ENCODE measurements at regions not wholly inside any gene's neighbourhood (a gene's known extent, or its start where the extent isn't known, plus 50 kb on each side); places are given as distances from the start of the nearest gene placed in this dataset.

GRCh38 chr5:135139381-135140134, 105.5 kb upstream of the PITX1 start:
- in situ Hi-C loops (cut with HindIII; ENCODE audit: low pct_unique_long_range_greater_than_20kb, low sequenced_read_pairs): no loop called here
- DNase-seq (ENCODE audit: low read depth): peak; percentile 45

- no peak for DNase-seq (ENCODE audit: low read depth)
- in situ Hi-C loops (cut with HindIII; ENCODE audit: low pct_unique_long_range_greater_than_20kb, low sequenced_read_pairs): no loop called here
These were observed 104.3 kb upstream of the PITX1 start for GRCh38 chr5:135138116-135138850.

DNA sequence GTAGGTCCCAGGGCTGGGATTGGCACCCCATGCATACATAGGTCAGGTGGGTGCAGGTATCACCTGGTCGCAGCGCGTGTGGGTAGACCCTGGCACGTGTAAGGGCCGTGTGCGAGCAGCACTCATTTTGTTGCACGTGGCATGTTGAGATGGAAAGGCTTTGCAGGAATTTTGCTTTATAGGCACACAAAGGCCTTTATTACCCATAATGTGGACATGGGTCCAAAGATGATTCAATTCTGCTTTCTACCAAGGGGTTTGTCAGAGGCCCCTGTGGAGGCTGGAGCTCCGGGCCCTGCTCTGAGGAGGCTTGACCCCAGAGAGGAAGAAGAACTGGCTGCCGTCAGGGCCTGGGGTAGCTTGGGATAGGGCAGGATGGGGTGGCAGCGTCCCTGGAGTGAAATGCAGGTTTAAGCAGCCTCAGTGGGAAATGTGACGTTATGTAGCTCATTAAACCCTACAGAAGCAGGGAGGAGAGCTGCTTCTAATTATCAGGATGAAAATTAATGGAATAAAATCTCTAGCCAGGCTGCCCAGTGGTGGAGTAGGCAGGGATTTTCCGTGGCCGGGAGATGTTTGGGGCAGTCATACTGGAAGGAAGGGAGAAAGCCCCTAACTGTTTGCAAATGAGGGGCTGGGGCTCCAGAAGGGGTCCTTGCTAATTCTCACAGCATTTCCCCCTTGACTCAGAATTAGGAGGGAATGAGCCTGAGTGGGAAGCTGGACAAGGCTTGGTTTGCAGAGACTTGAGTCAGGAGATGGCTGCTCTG, 103.3 kb upstream of the PITX1 start:
- DNase-seq (ENCODE audit: low read depth): no peak
- in situ Hi-C loops (cut with HindIII; ENCODE audit: low pct_unique_long_range_greater_than_20kb, low sequenced_read_pairs): no loop called here

DNA sequence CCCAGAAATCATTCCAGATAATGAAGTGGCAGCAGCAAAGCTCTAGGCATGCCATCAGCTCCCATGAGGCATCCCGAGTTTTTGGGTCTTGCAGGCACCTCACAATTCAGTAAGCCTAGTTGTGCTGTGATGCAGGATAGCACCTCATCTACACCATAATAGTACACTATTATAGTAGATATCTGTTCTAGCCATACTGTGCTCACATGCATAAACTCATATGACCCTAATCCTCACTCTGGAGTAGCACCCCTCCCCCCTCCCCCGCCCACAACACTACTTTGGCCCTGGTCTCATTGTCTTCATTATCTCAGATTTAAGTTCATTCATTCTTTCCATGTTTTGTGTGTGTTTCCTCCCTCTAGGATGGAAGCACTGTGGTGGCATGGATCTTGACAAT, 102.5 kb upstream of the PITX1 start:
- in situ Hi-C loops (cut with HindIII; ENCODE audit: low pct_unique_long_range_greater_than_20kb, low sequenced_read_pairs): no loop called here

GRCh38 chr5:135135530-135136226, 101.7 kb upstream of the PITX1 start:
- DNase-seq (ENCODE audit: low read depth): no peak
- in situ Hi-C loops (cut with HindIII; ENCODE audit: low pct_unique_long_range_greater_than_20kb, low sequenced_read_pairs): no loop called here

More for the DNA sequence above, 102.5 kb upstream of the PITX1 start:
- DNase-seq (ENCODE audit: low read depth): no peak

- DNase-seq (ENCODE audit: low read depth): no peak
- in situ Hi-C loops (cut with HindIII; ENCODE audit: low pct_unique_long_range_greater_than_20kb, low sequenced_read_pairs): no loop called here
These were observed 100.8 kb upstream of the PITX1 start for GRCh38 chr5:135134691-135135381.

DNA sequence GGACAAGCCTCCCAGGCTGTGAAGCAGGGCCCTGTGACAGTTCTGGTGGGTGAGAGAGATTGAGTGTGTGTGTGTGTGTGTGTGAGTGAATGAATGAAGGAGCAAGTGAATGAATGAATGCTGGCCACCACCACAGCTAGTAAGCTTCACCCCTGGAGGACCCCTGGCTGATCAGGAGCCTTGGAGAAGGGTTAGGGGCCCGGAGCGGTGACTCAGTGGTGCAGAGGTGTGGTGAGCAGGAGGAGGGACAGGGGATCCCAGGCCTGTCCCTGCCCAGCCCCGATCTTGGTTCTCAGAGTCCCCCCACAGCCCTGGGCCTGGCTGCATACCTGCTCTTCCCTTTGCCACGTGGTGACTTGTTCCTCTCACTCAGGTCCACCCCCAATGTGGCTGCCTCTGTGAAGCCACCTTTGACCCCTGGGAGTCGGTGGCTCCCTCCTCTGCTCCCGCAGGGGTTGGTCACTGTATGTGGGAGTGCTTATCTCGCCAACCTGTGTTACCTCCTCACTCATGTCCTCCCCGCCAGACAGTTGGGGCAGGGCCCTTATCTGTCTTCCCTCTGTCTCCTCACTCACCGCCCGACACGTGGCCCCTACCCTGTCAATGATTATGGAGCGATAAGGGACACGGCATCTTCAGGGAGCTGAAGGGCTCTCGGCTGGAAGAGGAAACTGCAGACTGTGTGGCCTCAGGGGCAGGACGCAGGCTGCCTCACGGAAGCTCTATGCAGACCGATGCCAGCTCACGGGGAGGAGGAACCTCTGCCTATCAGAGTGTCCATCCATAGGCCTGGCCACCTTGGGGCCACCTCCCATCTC, 99.9 kb upstream of the PITX1 start:
- in situ Hi-C loops (cut with HindIII; ENCODE audit: low pct_unique_long_range_greater_than_20kb, low sequenced_read_pairs): no loop called here
- DNase-seq (ENCODE audit: low read depth): no peak

- DNase-seq (ENCODE audit: low read depth): no peak
- in situ Hi-C loops (cut with HindIII; ENCODE audit: low pct_unique_long_range_greater_than_20kb, low sequenced_read_pairs): no loop called here
These were observed 99.2 kb upstream of the PITX1 start for GRCh38 chr5:135133181-135133580.

DNA sequence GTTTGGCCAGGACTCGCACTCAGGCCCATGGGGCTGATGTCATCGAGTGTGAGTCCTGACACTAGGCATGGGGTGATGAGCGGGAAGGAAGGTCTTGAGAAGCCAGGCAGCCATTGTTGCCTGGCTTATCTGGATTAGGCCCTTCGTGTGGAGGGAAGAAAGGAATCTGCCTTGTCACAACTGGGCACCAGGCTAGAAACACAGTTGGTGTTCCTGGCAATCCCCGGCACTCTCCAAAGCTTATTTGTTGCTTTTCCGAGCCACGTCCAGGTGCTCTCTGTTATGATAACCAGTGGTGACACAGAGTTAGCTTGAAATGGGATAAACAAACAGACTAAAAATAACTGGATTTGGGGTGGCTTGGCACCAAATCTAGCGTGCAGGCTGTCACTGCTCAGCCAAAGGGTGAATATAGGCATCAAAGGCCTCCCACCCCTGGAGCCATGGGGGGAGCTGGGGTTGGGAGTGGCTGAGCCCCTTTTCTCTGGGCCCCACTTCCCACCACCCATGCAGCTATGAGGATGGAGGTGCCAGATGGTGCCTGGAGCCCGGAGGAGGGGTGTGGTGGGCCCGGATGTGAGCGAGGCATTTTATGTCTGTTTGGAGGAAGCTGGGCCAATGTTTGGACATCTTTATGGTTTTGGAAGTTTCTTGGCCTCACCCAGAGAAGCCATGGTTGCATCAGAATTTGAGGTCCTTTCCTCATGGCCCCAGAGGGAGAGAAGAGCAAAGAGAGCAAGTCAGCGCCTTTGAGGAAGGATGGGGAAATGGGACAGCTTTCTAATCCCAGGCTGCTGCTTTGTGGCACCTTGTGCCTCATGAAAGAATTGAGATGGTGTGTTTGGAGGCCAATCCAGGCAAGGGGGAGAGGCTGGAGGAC, 98.0 kb upstream of the PITX1 start:
- in situ Hi-C loops (cut with HindIII; ENCODE audit: low pct_unique_long_range_greater_than_20kb, low sequenced_read_pairs): no loop called here
- no peak for DNase-seq (ENCODE audit: low read depth)

DNA sequence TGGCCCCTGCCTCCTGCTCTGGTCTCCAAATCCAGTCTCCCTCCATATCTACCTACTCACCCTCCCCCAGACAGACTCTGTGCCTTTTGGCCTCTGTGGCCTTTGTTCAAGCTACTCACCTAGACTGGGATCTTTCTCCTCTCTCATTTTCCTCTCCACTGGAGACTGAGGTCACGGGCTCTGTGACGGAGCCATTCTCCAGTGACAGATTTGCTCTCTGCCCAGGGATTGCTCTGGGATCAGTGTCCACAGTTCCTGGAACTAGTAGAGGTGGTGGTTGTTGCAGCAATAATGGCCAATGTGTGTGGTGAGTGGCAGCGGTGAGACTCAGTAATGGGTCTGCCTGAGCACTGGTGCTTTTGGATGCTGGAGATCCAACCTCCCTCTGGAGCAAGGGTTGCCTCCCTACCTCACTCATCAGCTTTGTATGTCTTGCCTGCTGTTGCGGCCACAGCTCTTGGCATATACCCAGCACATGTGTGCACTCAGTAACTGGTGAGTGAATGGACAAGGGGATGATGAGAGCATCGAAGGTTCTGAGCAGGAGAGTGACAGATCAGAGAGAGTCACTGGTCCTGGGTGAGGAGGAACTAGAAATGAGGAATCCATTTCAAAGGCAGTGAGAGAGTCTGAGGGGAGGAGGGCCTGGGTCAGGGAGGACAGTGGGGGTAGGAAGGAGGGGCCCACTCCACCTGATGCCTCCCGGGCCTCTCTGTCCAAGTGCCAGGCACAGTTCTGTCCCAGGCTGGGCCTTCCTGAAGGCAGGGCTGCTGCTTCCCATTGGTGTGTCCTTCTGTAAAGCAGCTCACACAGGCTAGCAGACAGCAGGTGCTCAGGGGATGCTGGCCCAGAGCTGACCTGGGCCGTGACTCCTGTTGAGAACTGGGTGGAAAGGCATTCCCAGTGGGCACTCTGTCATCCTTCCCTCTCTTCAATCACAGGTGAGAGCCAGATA, 96.5 kb upstream of the PITX1 start:
- in situ Hi-C loops (cut with HindIII; ENCODE audit: low pct_unique_long_range_greater_than_20kb, low sequenced_read_pairs): no loop called here
- DNase-seq (ENCODE audit: low read depth): no peak

GRCh38 chr5:135129307-135129706, 95.3 kb upstream of the PITX1 start:
- DNase-seq (ENCODE audit: low read depth): no peak
- in situ Hi-C loops (cut with HindIII; ENCODE audit: low pct_unique_long_range_greater_than_20kb, low sequenced_read_pairs): no loop called here

DNA sequence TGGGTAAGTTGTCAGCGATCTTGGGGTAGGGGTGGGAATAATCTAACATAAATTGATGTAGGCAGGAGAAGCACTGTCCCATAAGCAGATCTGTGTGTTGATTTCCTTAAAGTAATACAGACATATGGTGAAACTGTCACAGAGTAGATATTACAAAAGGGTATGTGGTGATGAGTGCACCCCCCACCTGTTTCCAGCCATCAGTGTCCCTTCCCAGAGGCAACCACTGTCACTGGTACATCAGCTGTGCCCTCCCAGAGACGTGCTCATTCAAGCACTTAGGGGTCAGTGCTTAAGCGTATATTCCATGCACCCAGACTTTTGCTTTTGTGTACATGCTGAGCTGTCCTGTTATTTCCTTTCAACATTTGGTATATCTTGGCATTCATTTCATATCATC, 94.3 kb upstream of the PITX1 start:
- no peak for DNase-seq (ENCODE audit: low read depth)
- in situ Hi-C loops (cut with HindIII; ENCODE audit: low pct_unique_long_range_greater_than_20kb, low sequenced_read_pairs): no loop called here

DNA sequence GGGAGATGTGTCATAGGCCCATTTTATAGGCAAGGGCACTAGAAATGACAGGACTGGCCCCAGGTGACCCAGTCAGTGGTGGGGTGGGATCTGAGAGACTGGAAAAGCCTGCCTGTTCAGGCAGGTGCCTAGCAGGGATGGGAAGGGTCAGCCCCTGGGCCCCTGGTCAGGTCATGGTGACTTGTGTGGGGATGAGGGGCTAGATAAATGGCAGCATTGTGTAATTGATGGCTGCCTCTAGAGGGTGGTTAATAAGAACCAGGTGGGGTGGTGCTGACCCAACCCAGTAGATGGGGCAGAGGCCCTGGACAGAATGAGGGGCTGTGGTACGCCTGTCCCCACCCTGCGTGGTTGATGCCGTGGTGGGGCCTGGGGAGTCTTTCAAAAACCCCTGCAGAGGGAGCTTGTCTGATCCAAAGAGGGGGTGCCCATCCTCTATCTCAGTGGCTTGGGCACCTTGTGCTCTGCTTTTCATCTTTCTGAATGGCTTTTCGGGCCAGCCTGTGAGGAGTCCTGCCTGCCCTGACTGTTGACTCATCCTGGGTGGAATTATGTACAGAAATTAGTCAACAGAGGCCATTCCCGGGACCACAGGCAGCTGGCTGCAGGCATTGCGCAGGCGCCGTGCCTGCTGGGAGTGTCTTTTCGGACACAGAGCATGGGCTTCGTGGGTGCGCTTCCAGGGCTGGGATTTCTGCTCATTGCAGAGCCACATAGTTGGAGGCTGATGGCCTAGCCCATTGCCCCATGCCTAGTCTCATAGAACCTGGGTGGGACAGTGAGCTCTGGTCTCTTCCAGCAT, 93.6 kb upstream of the PITX1 start:
- in situ Hi-C loops (cut with HindIII; ENCODE audit: low pct_unique_long_range_greater_than_20kb, low sequenced_read_pairs): no loop called here
- no peak for DNase-seq (ENCODE audit: low read depth)

DNA sequence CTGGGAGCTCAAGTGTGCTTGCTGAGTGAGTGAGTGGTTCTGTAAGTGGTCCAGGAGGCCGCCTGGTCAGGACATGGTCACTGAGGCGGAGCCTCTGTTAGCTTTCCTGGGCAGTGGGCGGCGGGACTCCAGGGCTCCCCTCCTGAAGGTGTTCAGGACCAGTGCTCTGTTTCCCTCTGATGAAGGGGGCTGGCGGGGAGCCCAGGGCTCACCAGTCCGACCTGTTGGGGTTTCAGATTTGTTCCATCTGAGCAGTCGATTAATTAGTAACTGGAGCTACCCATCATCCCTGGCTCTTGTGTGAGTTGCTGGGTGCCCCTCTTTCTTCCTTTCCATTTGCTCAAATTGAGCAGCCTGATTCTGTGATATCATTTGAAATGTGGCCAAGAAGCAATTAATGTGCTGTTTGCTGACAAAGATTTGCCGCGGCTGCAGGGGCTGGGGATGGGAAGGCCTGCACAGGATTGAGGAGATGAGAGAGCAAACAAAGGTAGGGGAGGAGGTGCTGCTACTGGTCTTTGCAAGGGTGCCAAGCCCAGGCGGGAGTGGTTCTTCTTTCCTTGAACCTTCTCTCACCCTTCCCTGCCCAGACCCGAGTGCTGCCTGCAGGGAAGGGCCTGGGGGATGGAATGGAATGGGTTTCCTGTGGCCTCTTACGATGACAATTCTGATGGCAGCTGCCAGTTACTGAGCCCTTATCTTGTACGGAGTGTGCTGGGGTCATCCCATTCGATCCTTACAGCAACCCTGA, 92.8 kb upstream of the PITX1 start:
- DNase-seq (ENCODE audit: low read depth): peak; percentile 63
- in situ Hi-C loops (cut with HindIII; ENCODE audit: low pct_unique_long_range_greater_than_20kb, low sequenced_read_pairs): no loop called here
